Tibial artery (tissue), 4 donors: ENCODE measurements at regions not wholly inside any gene's neighbourhood (a gene's known extent, or its start where the extent isn't known, plus 50 kb on each side); places are given as distances from the start of the nearest gene placed in this dataset.

Source experiments
- DNase-seq, 2 donors: peaks; one replicate each; pipeline ENCODE4 v3.0.0-alpha.2; 2019
- H3K27ac ChIP-seq, 2 donors: fragments of 200-600 bp; sonication (generic) in 1 of 2; 1 replicate in 1 of 2; 2 replicates in 1 of 2; pipeline ENCODE4 v1.5.1; 2018 to 2019; ENCODE audit warnings: mild to moderate bottlenecking in 1 of 2
- H3K27me3 ChIP-seq, 2 donors: fragments of 200-600 bp; sonication (generic) in 1 of 2; one replicate each; pipeline versions ENCODE4 v1.5.1 to v1.6.0; 2016 to 2019
- H3K36me3 ChIP-seq, 3 donors: fragments of 200-600 bp; sonication (generic) in 2 of 3; one replicate each; pipeline ENCODE4 v1.5.1; 2016 to 2019; ENCODE audit warnings: mild to moderate bottlenecking in 2 of 3
- H3K4me1 ChIP-seq, 4 donors: fragments of 200-600 bp; sonication (generic) in 2 of 4; 1 replicate in 3 of 4; 2 replicates in 1 of 4; pipeline ENCODE4 v1.5.1; 2016 to 2019
- H3K4me3 ChIP-seq, 2 donors: fragments of 200-600 bp; sonication (generic) in 1 of 2; 1 replicate in 1 of 2; 2 replicates in 1 of 2; pipeline ENCODE4 v1.5.1; 2018 to 2019; ENCODE audit warnings: mild to moderate bottlenecking in 2 of 2
- H3K9me3 ChIP-seq, 3 donors: fragments of 200-600 bp; sonication (generic) in 1 of 3; one replicate each; pipeline ENCODE4 v1.5.1; 2016 to 2019
- CTCF ChIP-seq, 2 experiments: fragments of 200-600 bp in 1 of 2; fragments of 450-650 bp in 1 of 2; IDR thresholded peaks; one replicate each; pipeline ENCODE4 v1.5.1; 2017 to 2019; ENCODE audit warnings: antibody characterized with exemption in 2 of 2, mild to moderate bottlenecking in 1 of 2, moderate library complexity in 1 of 2
- intact Hi-C: fragments of 100-400 bp; cut with DNase I; formaldehyde crosslinking; loops from one replicate; pipeline ENCODE4 v1.15.0; 2023; ENCODE audit warnings: low total_unique reads

GRCh38 chr9:134987906-134988700 is 70.4 kb upstream of the FCN1 start:
- Histone ChIP-seq H3K27ac (no peak overlapping the region), H3K4me3 (no peak overlapping the region), H3K27me3 (peaks cover 0 to 47% of the 10 kb centered on the region in 2 donors), H3K9me3 (peaks cover 0 to 24% (median 15%) of the 10 kb centered on the region in 3 donors), H3K4me1 (no peaks in the 10 kb centered on the region), H3K36me3 (no peaks in the 10 kb centered on the region)
- intact Hi-C loops: no loop called here
- TF ChIP-seq CTCF (IDR thresholded peaks at IDR 0.05): no peak
- DNase-seq: peak in 1 of 2 donors; percentile 33

- intact Hi-C loops: no loop called here
- no peaks in the 10 kb centered on the region for H3K4me1 ChIP-seq
- no peak overlapping the region for H3K4me3 ChIP-seq
- peaks cover 0 to 48% of the 10 kb centered on the region in 2 donors for H3K27me3 ChIP-seq
- H3K36me3 ChIP-seq: no peaks in the 10 kb centered on the region
- peaks cover 0 to 24% (median 15%) of the 10 kb centered on the region in 3 donors for H3K9me3 ChIP-seq
- TF ChIP-seq CTCF (IDR thresholded peaks at IDR 0.05): no peak
- no peak overlapping the region for H3K27ac ChIP-seq
- peak in 1 of 2 donors; percentile 12 for DNase-seq
These were observed 71.0 kb upstream of the FCN1 start for GRCh38 chr9:134988706-134989105.

- no peak for TF ChIP-seq CTCF (IDR thresholded peaks at IDR 0.05)
- Histone ChIP-seq H3K27ac (no peak overlapping the region), H3K27me3 (peaks cover 0 to 50% of the 10 kb centered on the region in 2 donors), H3K9me3 (peaks cover 0 to 24% (median 15%) of the 10 kb centered on the region in 3 donors), H3K36me3 (no peaks in the 10 kb centered on the region), H3K4me1 (no peaks in the 10 kb centered on the region), H3K4me3 (no peak overlapping the region)
- intact Hi-C loops: no loop called here
- peak in 1 of 2 donors; percentile 53 for DNase-seq
These were observed 71.7 kb upstream of the FCN1 start for GRCh38 chr9:134989206-134990065.

GRCh38 chr9:134991808-134992754 is 74.4 kb upstream of the FCN1 start:
- Histone ChIP-seq H3K4me1 (no peaks in the 10 kb centered on the region), H3K27ac (no peak overlapping the region), H3K27me3 (peaks cover 0 to 53% of the 10 kb centered on the region in 2 donors), H3K4me3 (no peak overlapping the region), H3K36me3 (no peaks in the 10 kb centered on the region), H3K9me3 (peaks cover 0 to 13% (median 8%) of the 10 kb centered on the region in 3 donors)
- intact Hi-C loops: no loop called here
- peak in 1 of 2 donors; percentile 48 for DNase-seq
- TF ChIP-seq CTCF (IDR thresholded peaks at IDR 0.05): no peak

GRCh38 chr9:134992755-134993124 is 75.0 kb upstream of the FCN1 start:
- H3K27me3 ChIP-seq: peaks cover 0 to 53% of the 10 kb centered on the region in 2 donors
- TF ChIP-seq CTCF (IDR thresholded peaks at IDR 0.05): no peak
- no peak overlapping the region for H3K27ac ChIP-seq
- no peak overlapping the region for H3K4me3 ChIP-seq
- no peaks in the 10 kb centered on the region for H3K36me3 ChIP-seq
- no peaks in the 10 kb centered on the region for H3K4me1 ChIP-seq
- peaks cover 0 to 7% (median 1%) of the 10 kb centered on the region in 3 donors for H3K9me3 ChIP-seq
- peak in 1 of 2 donors; percentile 55 for DNase-seq
- intact Hi-C loops: no loop called here
